ENCODE measurements at regions not wholly inside any gene's neighbourhood (a gene's known extent, or its start where the extent isn't known, plus 50 kb on each side); places are given as distances from the start of the nearest gene placed in this dataset.

DNA sequence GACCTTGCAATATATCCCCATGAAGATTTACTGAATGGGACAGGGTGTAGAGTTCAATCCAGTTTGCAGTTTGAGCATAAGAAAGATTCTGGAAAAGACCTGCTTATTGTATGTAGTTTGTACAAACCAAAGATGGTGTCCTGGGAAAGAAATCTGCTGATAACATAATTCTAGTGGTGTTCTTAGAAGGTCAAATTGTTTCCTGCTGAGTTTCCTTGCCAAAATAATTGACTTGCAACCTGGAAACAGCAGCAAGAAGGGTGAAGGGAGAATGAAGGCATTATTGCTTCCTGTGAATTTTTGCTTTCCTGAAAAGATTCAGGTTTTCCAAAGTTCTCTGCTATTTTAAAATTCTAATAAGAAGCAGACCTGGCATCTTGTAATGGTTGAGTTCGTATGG, 222.9 kb downstream of the KIF20B start:
- H3K4me3 Mint-ChIP-seq, result no peak overlapping the region
- H3K27ac Mint-ChIP-seq, result no peak overlapping the region
- no peak for DNase-seq (ENCODE audit: extremely low spot score, unreplicated experiment)
- no peaks in the 10 kb centered on the region for H3K27me3 Mint-ChIP-seq
- H3K4me1 Mint-ChIP-seq (ENCODE audit: unreplicated experiment), result no peaks in the 10 kb centered on the region
- TF ChIP-seq, protein P1, sequence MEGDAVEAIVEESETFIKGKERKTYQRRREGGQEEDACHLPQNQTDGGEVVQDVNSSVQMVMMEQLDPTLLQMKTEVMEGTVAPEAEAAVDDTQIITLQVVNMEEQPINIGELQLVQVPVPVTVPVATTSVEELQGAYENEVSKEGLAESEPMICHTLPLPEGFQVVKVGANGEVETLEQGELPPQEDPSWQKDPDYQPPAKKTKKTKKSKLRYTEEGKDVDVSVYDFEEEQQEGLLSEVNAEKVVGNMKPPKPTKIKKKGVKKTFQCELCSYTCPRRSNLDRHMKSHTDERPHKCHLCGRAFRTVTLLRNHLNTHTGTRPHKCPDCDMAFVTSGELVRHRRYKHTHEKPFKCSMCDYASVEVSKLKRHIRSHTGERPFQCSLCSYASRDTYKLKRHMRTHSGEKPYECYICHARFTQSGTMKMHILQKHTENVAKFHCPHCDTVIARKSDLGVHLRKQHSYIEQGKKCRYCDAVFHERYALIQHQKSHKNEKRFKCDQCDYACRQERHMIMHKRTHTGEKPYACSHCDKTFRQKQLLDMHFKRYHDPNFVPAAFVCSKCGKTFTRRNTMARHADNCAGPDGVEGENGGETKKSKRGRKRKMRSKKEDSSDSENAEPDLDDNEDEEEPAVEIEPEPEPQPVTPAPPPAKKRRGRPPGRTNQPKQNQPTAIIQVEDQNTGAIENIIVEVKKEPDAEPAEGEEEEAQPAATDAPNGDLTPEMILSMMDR (conservative IDR thresholded peaks at IDR 0.05), result no peak
- no peaks in the 10 kb centered on the region for H3K36me3 Mint-ChIP-seq
- H3K9me3 Mint-ChIP-seq, result no peaks in the 10 kb centered on the region

DNA sequence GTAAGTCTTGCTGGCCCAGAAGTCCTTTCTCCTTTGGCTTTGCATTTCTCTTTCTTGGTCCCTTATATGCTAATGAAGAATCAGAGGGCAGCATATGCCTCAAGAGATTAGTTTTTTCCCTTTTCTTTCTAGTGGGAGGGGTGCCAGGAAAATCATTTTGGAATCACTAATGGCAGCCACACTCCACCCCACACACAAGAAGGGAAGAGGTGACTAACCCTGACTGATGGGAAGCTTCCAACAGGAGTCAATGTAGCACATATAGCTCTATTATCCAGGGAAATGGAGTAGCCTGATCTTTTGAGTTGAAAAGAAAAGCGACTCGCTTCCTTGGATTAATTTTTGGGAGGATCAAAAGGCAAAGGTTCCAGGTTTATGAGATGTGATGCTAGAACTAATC, 225.3 kb downstream of the KIF20B start:
- Mint-ChIP-seq H3K27me3 (peaks cover 2% of the 10 kb centered on the region), H3K36me3 (no peaks in the 10 kb centered on the region), H3K9me3 (no peaks in the 10 kb centered on the region), H3K4me1 (ENCODE audit: unreplicated experiment) (no peaks in the 10 kb centered on the region), H3K4me3 (no peak overlapping the region), H3K27ac (no peak overlapping the region)
- no peak for DNase-seq (ENCODE audit: extremely low spot score, unreplicated experiment)
- TF ChIP-seq, protein P1 (conservative IDR thresholded peaks at IDR 0.05), result no peak

DNA sequence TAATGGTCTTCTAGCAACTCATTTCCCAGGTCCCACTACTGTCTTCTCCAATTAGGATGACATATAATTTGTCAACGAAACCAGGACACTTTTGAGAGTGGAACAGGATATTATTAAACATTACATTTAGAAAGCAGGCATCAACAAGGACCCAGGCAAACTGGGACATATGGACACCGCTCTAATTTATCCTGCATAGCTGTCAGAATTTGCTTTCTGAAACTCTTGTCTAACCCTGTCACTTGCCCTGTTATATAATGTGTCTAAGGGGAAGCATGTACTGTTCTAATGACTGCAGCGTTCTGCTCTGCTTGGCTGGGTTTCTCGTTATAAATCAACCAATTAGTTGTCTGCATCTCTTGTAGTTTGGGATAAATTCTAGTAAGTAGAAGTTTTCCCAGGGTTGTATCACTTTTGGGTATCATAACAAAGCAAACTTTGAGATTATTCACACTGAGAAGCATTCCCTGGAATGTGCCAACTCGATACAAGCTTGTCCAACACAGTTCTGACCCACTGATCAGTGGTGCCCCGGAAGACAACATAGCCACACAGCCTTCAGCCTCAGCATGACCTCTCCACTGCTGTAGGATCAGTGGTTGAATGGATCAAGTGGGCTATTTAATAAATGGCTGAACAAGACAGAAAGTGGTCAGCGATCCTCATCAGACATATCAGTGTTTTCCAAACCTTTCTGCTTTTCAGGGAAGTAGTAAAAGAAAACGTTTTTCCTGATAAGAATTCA, 228.1 kb downstream of the KIF20B start:
- Mint-ChIP-seq H3K4me3 (no peak overlapping the region), H3K9me3 (no peaks in the 10 kb centered on the region), H3K27me3 (peaks cover 6% of the 10 kb centered on the region), H3K27ac (no peak overlapping the region), H3K36me3 (no peaks in the 10 kb centered on the region), H3K4me1 (ENCODE audit: unreplicated experiment) (no peaks in the 10 kb centered on the region)
- TF ChIP-seq, protein P1 (conservative IDR thresholded peaks at IDR 0.05), result no peak
- DNase-seq (ENCODE audit: extremely low spot score, unreplicated experiment), result no peak

DNA sequence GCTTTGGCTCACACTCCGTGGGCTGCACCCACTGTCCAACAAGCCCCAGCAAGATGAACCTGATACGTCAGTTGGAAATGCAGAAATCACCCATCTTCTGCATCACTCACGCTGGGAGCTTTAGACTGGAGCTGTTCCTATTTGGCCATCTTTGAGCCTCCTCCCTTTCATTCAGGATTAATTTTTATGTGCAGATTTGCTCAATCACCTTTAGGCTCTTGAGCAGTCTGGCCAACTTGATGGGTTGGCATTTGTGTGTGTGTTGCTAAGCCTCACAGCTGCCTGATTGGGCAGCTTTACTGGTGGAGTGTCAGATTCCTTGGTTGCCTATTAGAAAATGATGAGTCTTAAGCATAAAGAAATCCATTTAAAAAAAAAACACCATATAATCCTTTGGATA, 236.1 kb downstream of the KIF20B start:
- Mint-ChIP-seq H3K36me3 (no peaks in the 10 kb centered on the region), H3K9me3 (no peaks in the 10 kb centered on the region), H3K27me3 (peaks cover 6% of the 10 kb centered on the region), H3K4me1 (ENCODE audit: unreplicated experiment) (no peaks in the 10 kb centered on the region), H3K4me3 (no peak overlapping the region), H3K27ac (no peak overlapping the region)
- DNase-seq (ENCODE audit: extremely low spot score, unreplicated experiment), result no peak
- TF ChIP-seq, protein P1 (conservative IDR thresholded peaks at IDR 0.05), result no peak

DNA sequence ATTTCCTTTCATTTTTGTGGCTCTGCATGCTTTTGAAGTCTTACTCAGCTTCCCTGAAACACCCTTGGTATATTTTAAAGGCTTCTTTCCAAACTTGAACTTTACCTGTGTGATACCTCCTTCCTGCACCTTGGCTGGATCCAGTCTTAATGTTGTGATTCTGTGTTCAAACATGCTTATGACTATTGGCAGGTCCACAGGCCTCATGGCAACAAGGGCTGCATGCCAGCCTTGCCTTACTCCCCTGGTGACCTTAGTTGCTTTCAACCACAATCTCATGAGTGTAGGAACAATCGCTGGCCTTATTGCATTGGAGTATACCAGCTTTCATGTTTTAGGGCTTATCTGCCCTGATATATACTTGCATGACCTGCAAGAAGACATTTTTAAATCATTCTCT, 238.7 kb downstream of the KIF20B start:
- no peak for DNase-seq (ENCODE audit: extremely low spot score, unreplicated experiment)
- TF ChIP-seq, protein P1 (conservative IDR thresholded peaks at IDR 0.05), result no peak
- Mint-ChIP-seq H3K4me3 (no peak overlapping the region), H3K27ac (no peak overlapping the region), H3K4me1 (ENCODE audit: unreplicated experiment) (no peaks in the 10 kb centered on the region), H3K9me3 (no peaks in the 10 kb centered on the region), H3K36me3 (no peaks in the 10 kb centered on the region), H3K27me3 (peaks cover 3% of the 10 kb centered on the region)

Measured in type B pancreatic cell (in vitro differentiated cells).